Hepatocyte (in vitro differentiated cells): ENCODE measurements at regions not wholly inside any gene's neighbourhood (a gene's known extent, or its start where the extent isn't known, plus 50 kb on each side); places are given as distances from the start of the nearest gene placed in this dataset.

Experiments used
- CTCF ChIP-seq: fragments of 200-600 bp; sonication (generic); IDR thresholded peaks from 2 replicates; pipeline ENCODE4 v1.5.1; 2016; ENCODE audit warnings: antibody characterized with exemption, mild to moderate bottlenecking; ENCODE audit not compliant: poor library complexity
- EZH2 ChIP-seq: fragments of 200-600 bp; sonication (generic); IDR thresholded peaks from 2 replicates; pipeline ENCODE4 v1.6.1; 2016; ENCODE audit warnings: antibody characterized with exemption, mild to moderate bottlenecking, borderline replicate concordance
- EZH2phosphoT487 ChIP-seq: fragments of 200-600 bp; sonication (generic); IDR thresholded peaks from one replicate; pipeline ENCODE4 v1.6.1; 2018; ENCODE audit warnings: antibody characterized with exemption, mild to moderate bottlenecking, low read depth, moderate library complexity; ENCODE audit not compliant: unreplicated experiment, severe bottlenecking

GRCh38 chr4:127505203-127505602 lies 127.6 kb upstream of the INTU start:
- TF ChIP-seq EZH2phosphoT487 (no peak), CTCF (no peak), EZH2 (no peak)
